ENCODE measurements at regions not wholly inside any gene's neighbourhood (a gene's known extent, or its start where the extent isn't known, plus 50 kb on each side); places are given as distances from the start of the nearest gene placed in this dataset.
"Not testable (repeated sequence)": the region's sequence is repeated elsewhere in the genome, so short reads cannot be mapped to it uniquely, and the experiment has no call there.

GRCh38 chr6:155795173-155795796 lies 339.6 kb upstream of the NOX3 start:
- DNase-seq (ENCODE audit: low spot score): no peak

DNA sequence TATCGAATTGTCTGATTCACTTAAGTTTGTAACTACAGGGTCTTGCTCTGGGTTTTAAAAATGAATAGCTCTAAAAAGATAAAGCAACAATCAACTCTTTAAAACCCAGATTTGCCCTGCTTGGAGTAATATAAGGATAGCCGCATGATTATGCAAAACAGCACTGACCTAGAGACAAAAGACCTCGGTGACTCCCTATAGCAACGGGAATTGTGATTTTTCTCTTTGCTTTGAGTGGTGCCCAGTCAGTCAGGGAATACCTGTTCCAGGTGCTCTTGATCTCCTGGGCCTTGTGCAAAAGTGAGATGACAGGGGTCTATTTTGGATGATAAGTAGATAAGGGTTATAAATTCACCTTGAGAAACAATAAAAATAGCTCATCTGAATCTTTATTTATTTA lies 336.3 kb upstream of the NOX3 start:
- no peak for DNase-seq (ENCODE audit: low spot score)

GRCh38 chr6:155791186-155791585 lies 335.5 kb upstream of the NOX3 start:
- DNase-seq (ENCODE audit: low spot score): no peak

GRCh38 chr6:155787168-155787567 lies 331.5 kb upstream of the NOX3 start:
- no peak for DNase-seq (ENCODE audit: low spot score)

DNA sequence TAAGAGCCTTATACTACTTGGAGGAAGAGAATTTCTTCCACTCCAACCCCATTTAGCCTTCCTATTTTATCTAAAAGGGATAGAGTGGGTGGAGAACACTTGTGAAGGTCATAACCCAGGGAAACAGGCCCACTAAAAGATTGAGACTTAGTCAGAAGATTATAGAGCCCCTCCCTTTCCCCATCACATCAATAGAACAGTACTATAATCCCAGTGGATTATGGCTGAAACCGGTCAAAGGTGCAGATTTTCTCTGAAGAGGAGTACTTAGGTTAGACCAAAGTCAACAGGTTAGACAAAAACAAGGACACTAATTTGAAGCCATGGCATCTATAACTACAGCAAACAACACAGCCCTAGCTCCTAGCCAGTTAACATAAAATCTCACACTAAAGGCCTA lies 330.9 kb upstream of the NOX3 start:
- DNase-seq (ENCODE audit: low spot score): no peak

GRCh38 chr6:155782739-155783459 lies 327.3 kb upstream of the NOX3 start:
- DNase-seq (ENCODE audit: low spot score): no peak

- no peak for DNase-seq (ENCODE audit: low spot score)
Observed at GRCh38 chr6:155782320-155782731, 326.7 kb upstream of the NOX3 start.

- no peak for DNase-seq (ENCODE audit: low spot score)
Observed at GRCh38 chr6:155779456-155779855, 323.8 kb upstream of the NOX3 start.

- DNase-seq (ENCODE audit: low spot score): no peak
Observed at GRCh38 chr6:155778336-155778735, 322.7 kb upstream of the NOX3 start.

GRCh38 chr6:155771822-155772221 lies 316.2 kb upstream of the NOX3 start:
- DNase-seq (ENCODE audit: low spot score): no peak

DNA sequence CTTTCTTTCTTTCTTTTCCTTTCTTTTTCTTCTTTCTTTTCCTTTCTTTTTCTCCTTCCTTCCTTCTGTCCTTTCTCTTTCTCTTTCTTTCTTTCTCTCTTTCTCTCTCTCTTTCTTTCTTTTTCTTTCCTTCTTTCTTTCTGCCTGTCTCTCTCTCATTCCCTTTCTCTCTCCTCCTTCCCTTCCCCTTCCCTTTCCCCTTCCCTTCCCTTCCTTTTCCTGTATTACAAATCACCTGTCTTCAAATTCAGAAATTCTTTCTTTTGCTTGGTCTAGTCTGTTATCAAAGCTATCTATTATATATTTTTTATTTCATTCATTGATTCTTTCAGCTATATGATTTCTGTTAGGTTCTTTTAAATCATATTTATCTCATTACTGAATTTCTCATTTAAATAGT lies 315.2 kb upstream of the NOX3 start:
- no peak for DNase-seq (ENCODE audit: low spot score)

DNA sequence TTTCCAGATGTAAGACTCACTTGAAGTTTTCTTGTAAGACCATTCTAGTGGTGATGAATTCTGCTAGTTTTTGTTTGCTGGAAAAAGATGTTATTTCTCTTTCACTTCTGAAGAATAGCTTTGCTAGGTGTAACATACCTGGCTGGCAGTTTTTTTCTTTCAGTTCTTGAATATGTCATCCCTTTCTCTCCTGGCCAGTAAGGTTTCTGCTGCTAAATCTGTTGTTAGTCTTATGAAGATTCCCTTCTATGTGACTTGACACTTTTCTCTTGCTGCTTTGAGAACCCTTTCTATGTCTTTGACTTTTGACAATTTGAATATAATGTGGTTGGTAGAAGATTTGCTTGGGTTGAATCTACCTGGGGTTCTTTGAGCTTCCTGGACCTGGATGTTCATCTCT lies 314.7 kb upstream of the NOX3 start:
- no peak for DNase-seq (ENCODE audit: low spot score)

GRCh38 chr6:155765275-155766194 lies 309.9 kb upstream of the NOX3 start:
- no peak for DNase-seq (ENCODE audit: low spot score)

- no peak for DNase-seq (ENCODE audit: low spot score)
Observed at GRCh38 chr6:155762649-155763048, 307.0 kb upstream of the NOX3 start.

GRCh38 chr6:155755452-155755851 lies 299.8 kb upstream of the NOX3 start:
- no peak for DNase-seq (ENCODE audit: low spot score)

DNA sequence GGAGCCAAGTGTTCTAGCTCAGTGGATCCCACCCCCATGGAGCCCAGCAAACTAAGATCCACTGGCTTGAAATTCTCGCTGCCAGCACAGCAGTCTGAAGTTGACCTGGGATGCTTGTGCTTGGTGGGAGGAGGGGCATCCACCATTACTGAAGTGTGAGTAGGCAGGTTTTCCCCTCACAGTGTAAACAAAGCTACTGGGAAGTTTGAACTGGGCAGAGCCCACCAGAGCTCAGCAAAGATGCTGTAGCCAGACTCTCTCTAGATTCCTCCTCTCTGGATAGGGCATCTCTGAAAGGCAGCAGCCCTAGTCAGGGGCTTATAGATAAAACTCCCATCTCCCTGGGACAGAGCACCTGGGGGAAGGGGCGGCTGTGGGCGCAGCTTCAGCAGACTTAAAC lies 293.1 kb upstream of the NOX3 start:
- not testable (repeated sequence) for DNase-seq (ENCODE audit: low spot score)

DNA sequence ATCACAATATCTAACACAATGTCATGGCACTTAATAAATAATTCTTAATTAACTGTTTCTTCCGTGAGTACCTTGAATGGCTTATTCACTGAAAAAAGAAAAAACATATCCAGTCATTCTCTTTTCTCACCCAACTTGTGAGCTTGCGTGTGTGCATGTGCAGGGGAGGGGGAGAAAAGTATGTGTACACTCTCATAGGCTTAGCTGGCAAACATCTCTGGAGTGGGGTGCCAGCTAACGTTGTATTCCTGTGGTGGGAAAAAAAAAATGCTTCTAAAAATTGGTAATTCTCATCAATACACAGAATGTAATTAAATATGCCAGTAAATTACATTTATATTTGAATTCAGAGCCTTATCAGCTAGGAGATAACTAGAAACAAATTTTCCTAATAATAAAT lies 291.9 kb upstream of the NOX3 start:
- DNase-seq (ENCODE audit: low spot score): no peak

GRCh38 chr6:155740781-155741399 lies 285.3 kb upstream of the NOX3 start:
- DNase-seq (ENCODE audit: low spot score): no peak

GRCh38 chr6:155738602-155739105 lies 283.0 kb upstream of the NOX3 start:
- DNase-seq (ENCODE audit: low spot score): no peak

DNA sequence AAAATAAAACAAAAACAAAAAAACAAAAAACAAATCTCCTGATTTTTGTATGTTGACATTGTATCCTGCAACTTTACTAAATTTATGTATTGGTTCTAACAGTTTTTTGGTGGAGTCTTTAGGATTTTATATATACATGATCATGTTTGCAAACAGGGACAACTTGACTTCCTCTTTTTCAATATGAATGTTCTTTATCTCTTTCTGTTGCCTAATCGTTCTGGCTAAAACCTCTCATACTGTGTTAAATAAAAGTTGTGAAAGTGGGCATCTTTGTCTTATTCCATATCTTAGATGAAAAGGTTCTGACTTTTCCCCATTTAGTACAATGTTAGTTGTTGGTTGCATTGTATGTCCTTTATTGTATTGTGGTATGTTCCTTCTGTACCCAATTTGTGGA lies 261.7 kb upstream of the NOX3 start:
- DNase-seq (ENCODE audit: low spot score): no peak

DNA sequence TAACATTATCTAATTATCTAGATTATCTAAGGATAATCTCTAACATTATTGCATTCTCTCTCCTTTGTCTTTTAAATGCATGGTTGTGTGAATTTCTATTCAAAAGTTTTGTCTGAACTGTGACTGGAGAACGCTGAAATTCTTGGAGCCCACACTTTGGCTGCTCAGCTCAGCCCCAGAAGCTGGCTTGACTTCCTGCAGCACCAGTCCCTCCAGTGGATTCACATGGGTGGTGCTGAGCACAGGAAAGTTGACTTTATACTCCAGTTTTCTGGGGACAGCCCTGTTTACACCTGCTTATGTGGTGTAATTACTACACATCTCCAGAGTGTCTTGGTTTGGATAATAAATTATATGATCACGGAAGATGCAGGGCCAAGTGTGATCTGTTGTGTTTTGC lies 255.1 kb upstream of the NOX3 start:
- no peak for DNase-seq (ENCODE audit: low spot score)

- DNase-seq (ENCODE audit: low spot score): no peak
Observed at GRCh38 chr6:155709262-155709661, 253.6 kb upstream of the NOX3 start.
